ENCODE measurements at regions not wholly inside any gene's neighbourhood (a gene's known extent, or its start where the extent isn't known, plus 50 kb on each side); places are given as distances from the start of the nearest gene placed in this dataset.

DNA sequence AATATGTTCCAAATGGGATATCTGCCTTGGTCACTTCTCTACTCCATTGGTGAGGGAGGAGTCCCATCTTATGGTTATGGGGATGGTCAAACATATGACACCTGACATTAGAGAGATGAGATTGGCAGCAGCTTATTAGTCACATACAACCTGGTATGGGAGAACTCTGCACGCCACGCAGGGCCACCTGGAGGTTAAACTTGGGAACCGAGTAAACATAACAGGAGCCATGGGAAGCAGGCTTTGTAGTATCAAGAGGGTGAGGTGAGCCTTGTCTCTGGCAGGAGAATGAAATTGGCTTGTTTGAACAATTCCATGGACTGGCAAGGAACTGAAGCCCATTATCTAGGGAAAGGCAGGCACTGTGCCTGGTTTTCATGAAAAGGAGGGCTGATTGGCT is 238.7 kb upstream of the ELAC2 start:
- H3K36me3 ChIP-seq (ENCODE audit: control insufficient read depth in 5 of 5, insufficient read depth in 5 of 5, low read length in 5 of 5), result no peaks in the 10 kb centered on the region
- H3K4me1 ChIP-seq (ENCODE audit: control insufficient read depth in 5 of 5, insufficient read depth in 5 of 5, low read length in 5 of 5), result no peaks in the 10 kb centered on the region
- H3K4me3 ChIP-seq (ENCODE audit: low read depth in 1 of 5, low read length in 5 of 5), result no peak overlapping the region
- H3K27me3 ChIP-seq (ENCODE audit: control insufficient read depth in 5 of 5, insufficient read depth in 4 of 5, low read length in 5 of 5), result no peaks in the 10 kb centered on the region
- H3K9ac ChIP-seq (ENCODE audit: low read length in 5 of 5), result no peak overlapping the region
- no peak overlapping the region for H3K27ac ChIP-seq (ENCODE audit: low read depth, low read length)
- no peaks in the 10 kb centered on the region for H3K9me3 ChIP-seq (ENCODE audit: control insufficient read depth in 5 of 5, low read length in 5 of 5)

DNA sequence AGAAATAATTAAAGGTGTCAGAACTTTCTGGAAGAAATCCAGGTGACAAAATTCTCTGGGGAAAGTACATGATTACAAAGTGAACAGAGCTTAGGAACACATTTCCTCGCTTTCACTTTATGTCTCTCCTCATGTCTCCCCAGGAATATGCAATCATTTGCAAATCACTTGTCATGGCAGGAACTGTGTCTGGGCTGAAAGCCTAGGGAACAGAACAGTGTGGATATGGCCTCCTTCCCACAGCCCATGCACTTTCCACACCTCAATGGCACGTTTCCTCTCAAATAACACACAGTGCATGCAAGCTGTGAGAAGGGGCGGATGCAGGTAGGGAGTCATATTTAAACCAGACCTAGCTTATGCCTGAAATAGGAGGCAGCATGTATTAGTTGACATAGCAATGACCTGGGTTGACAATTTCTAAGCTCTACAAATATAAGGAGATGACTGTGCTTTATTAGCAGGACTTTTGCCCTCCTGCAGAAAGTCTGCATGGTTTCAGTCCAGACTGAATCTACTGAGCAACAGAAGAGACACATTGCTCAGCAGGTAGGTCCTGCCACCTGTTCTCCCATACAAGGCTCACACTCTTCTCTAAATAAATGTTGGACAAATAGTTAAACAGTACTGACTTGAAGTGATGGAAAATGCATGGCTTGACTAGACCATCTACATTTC is 236.0 kb upstream of the ELAC2 start:
- peaks cover 0 to 4% (median 2%) of the 10 kb centered on the region in 5 donors for H3K9me3 ChIP-seq (ENCODE audit: control insufficient read depth in 5 of 5, low read length in 5 of 5)

DNA sequence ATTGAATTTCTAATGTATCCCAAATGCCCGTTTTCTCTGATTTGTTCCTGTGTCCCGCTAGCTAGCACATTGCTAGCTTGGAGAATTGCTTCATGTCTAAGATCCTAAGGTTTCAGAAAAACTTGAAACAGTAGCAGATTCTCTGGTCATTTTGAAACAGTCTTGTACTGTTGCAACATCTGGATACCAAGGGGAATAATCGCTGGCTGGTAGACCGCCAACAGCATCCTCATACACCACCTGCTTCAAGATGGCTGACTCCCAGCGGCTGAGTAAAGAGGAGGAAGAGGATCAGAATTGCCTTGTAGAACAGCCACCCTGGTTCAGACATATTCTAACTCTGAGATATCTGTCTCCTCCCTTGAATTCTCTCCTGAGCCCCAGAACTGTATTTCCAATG is 226.7 kb upstream of the ELAC2 start:
- Histone ChIP-seq H3K27ac (ENCODE audit: low read depth, low read length) (no peak overlapping the region), H3K4me1 (ENCODE audit: control insufficient read depth in 5 of 5, insufficient read depth in 5 of 5, low read length in 5 of 5) (no peaks in the 10 kb centered on the region), H3K27me3 (ENCODE audit: control insufficient read depth in 5 of 5, insufficient read depth in 4 of 5, low read length in 5 of 5) (no peaks in the 10 kb centered on the region), H3K9ac (ENCODE audit: low read length in 5 of 5) (no peak overlapping the region), H3K9me3 (ENCODE audit: control insufficient read depth in 5 of 5, low read length in 5 of 5) (peaks cover 0 to 2% (median 0%) of the 10 kb centered on the region in 5 donors), H3K4me3 (ENCODE audit: low read depth in 1 of 5, low read length in 5 of 5) (no peak overlapping the region), H3K36me3 (ENCODE audit: control insufficient read depth in 5 of 5, insufficient read depth in 5 of 5, low read length in 5 of 5) (no peaks in the 10 kb centered on the region)

More for the DNA sequence above, 236.0 kb upstream of the ELAC2 start:
- Histone ChIP-seq H3K27me3 (ENCODE audit: control insufficient read depth in 5 of 5, insufficient read depth in 4 of 5, low read length in 5 of 5) (no peaks in the 10 kb centered on the region), H3K4me3 (ENCODE audit: low read depth in 1 of 5, low read length in 5 of 5) (no peak overlapping the region), H3K36me3 (ENCODE audit: control insufficient read depth in 5 of 5, insufficient read depth in 5 of 5, low read length in 5 of 5) (no peaks in the 10 kb centered on the region), H3K4me1 (ENCODE audit: control insufficient read depth in 5 of 5, insufficient read depth in 5 of 5, low read length in 5 of 5) (no peaks in the 10 kb centered on the region), H3K9ac (ENCODE audit: low read length in 5 of 5) (no peak overlapping the region), H3K27ac (ENCODE audit: low read depth, low read length) (no peak overlapping the region)

DNA sequence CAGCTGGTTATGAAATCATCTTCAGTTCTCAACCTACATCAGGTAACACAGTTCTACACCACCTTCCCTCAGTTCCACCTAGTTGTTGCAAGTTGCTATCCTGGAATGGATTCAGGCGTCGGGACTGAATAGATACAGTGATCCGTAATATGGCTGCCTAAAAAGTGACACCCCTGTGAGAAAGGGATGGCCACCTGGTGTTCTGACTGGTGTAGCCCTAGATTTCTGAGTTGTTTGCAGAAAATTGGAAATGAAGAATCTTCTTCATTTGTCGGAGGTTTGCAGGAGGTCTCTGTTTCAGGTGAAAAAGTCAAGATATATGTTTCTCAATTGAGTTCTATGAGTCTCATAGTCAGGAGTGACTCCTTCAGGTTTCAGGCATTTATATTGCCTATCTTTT is 225.8 kb upstream of the ELAC2 start:
- no peaks in the 10 kb centered on the region for H3K36me3 ChIP-seq (ENCODE audit: control insufficient read depth in 5 of 5, insufficient read depth in 5 of 5, low read length in 5 of 5)
- no peaks in the 10 kb centered on the region for H3K9me3 ChIP-seq (ENCODE audit: control insufficient read depth in 5 of 5, low read length in 5 of 5)
- no peak overlapping the region for H3K4me3 ChIP-seq (ENCODE audit: low read depth in 1 of 5, low read length in 5 of 5)
- no peaks in the 10 kb centered on the region for H3K27me3 ChIP-seq (ENCODE audit: control insufficient read depth in 5 of 5, insufficient read depth in 4 of 5, low read length in 5 of 5)
- H3K4me1 ChIP-seq (ENCODE audit: control insufficient read depth in 5 of 5, insufficient read depth in 5 of 5, low read length in 5 of 5), result no peaks in the 10 kb centered on the region
- no peak overlapping the region for H3K9ac ChIP-seq (ENCODE audit: low read length in 5 of 5)
- H3K27ac ChIP-seq (ENCODE audit: low read depth, low read length), result no peak overlapping the region

DNA sequence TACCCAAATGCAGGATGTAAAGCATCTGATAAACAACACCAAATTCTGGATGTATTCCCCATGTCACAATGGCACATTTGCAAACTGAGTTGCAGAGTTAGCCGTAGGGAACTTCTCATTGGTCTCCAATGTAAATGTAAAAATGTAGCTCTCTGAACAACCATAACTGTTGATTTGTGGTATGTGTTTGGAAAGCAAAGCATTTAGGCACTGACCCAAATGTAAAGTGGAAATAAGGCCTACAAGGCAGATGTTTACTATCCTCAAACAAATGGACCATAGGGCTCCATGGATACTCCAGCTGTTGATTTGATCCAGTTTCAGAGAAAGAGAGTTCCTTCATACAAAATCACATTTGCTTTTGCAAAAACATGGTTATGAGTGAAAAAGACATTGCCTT is 223.0 kb upstream of the ELAC2 start:
- H3K36me3 ChIP-seq (ENCODE audit: control insufficient read depth in 5 of 5, insufficient read depth in 5 of 5, low read length in 5 of 5), result no peaks in the 10 kb centered on the region
- no peak overlapping the region for H3K9ac ChIP-seq (ENCODE audit: low read length in 5 of 5)
- no peak overlapping the region for H3K27ac ChIP-seq (ENCODE audit: low read depth, low read length)
- H3K4me3 ChIP-seq (ENCODE audit: low read depth in 1 of 5, low read length in 5 of 5), result no peak overlapping the region
- H3K4me1 ChIP-seq (ENCODE audit: control insufficient read depth in 5 of 5, insufficient read depth in 5 of 5, low read length in 5 of 5), result no peaks in the 10 kb centered on the region
- H3K9me3 ChIP-seq (ENCODE audit: control insufficient read depth in 5 of 5, low read length in 5 of 5), result no peaks in the 10 kb centered on the region
- no peaks in the 10 kb centered on the region for H3K27me3 ChIP-seq (ENCODE audit: control insufficient read depth in 5 of 5, insufficient read depth in 4 of 5, low read length in 5 of 5)

DNA sequence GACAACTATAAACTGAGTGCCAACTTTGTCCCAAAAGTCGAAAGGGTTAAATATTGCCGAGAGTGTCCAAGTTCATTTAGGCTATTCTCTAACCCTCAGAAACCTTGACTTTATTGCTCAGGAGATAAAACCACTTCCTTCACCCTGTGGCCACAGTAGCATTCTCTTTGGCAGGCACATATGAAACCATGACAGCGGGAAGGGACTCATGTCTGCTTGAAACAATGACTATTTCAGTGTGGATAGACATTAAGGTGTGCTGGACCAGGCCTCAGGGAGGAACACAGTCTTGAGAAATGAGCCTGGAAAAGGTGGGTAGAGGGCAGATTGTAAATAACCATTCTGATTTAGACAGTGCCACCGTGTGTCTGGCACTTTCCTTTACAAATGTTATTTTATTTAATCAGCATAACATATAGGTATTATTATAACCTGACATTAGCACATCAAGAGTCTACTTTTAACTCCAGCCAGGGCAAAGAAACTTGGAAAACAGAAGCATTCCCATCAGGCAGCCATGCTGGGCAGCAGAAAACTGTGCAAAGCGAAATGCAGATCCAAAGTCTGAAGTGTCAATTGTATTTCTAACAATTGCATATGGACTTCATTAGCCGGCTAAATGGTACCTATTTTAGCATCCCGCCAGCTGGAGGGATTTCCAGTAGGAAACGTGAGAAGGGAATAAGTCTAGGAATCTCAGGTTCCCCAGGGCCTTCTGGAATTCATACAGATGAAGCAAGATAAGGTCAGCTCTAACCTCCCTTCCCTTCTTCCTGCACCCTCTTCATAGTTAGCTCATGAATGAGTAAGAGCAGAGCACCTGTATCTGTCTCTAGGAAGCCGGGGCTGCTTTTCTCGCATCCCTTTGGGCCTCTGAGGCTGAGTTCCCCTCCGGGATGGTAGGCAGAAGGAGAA is 212.8 kb upstream of the ELAC2 start:
- Histone ChIP-seq H3K4me1 (ENCODE audit: control insufficient read depth in 5 of 5, insufficient read depth in 5 of 5, low read length in 5 of 5) (no peaks in the 10 kb centered on the region), H3K9me3 (ENCODE audit: control insufficient read depth in 5 of 5, low read length in 5 of 5) (no peaks in the 10 kb centered on the region), H3K27me3 (ENCODE audit: control insufficient read depth in 5 of 5, insufficient read depth in 4 of 5, low read length in 5 of 5) (no peaks in the 10 kb centered on the region), H3K4me3 (ENCODE audit: low read depth in 1 of 5, low read length in 5 of 5) (no peak overlapping the region), H3K9ac (ENCODE audit: low read length in 5 of 5) (no peak overlapping the region), H3K36me3 (ENCODE audit: control insufficient read depth in 5 of 5, insufficient read depth in 5 of 5, low read length in 5 of 5) (no peaks in the 10 kb centered on the region), H3K27ac (ENCODE audit: low read depth, low read length) (no peak overlapping the region)

DNA sequence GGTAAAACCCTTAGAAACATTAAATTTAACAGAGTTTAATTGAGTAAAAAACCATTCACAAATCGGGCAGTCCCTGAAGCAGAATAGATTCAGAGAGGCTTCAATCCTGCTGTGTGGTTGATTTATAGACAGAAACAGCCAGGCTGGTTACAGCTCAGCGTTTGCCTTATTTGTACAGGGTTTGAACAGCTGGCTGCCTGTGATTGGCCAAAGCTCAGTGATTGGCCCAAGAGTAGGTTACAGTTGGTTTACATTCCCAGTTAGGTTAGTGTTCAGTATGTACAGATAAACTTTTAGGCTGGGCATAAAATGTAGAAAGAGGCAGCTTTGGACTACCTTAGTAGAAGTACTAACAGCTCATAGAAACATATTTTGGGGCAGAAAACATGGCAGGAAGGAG is 210.4 kb upstream of the ELAC2 start:
- H3K9me3 ChIP-seq (ENCODE audit: control insufficient read depth in 5 of 5, low read length in 5 of 5), result no peaks in the 10 kb centered on the region
- no peak overlapping the region for H3K9ac ChIP-seq (ENCODE audit: low read length in 5 of 5)
- no peak overlapping the region for H3K27ac ChIP-seq (ENCODE audit: low read depth, low read length)
- H3K27me3 ChIP-seq (ENCODE audit: control insufficient read depth in 5 of 5, insufficient read depth in 4 of 5, low read length in 5 of 5), result no peaks in the 10 kb centered on the region
- no peaks in the 10 kb centered on the region for H3K36me3 ChIP-seq (ENCODE audit: control insufficient read depth in 5 of 5, insufficient read depth in 5 of 5, low read length in 5 of 5)
- H3K4me1 ChIP-seq (ENCODE audit: control insufficient read depth in 5 of 5, insufficient read depth in 5 of 5, low read length in 5 of 5), result no peaks in the 10 kb centered on the region
- no peak overlapping the region for H3K4me3 ChIP-seq (ENCODE audit: low read depth in 1 of 5, low read length in 5 of 5)

DNA sequence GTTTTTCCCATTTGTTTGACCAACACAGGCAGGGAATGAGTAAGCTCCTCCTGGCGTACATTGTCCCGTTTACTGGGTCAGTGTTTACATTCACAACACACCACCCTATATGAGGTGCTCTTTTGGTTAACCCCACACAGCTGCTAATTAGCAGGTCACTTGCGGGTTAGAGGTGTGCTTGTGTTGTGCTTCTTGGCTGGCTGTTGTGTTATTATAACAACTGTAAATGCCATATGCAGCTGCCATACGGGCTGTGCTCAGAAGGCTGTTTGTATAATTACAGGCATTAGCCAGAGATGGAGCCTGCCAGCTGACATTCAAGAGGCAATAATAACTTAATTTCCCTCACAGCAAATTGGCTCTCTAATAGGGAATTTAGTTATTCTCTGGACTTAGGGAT is 205.1 kb upstream of the ELAC2 start:
- H3K27ac ChIP-seq (ENCODE audit: low read depth, low read length), result no peak overlapping the region
- H3K27me3 ChIP-seq (ENCODE audit: control insufficient read depth in 5 of 5, insufficient read depth in 4 of 5, low read length in 5 of 5), result no peaks in the 10 kb centered on the region
- no peaks in the 10 kb centered on the region for H3K9me3 ChIP-seq (ENCODE audit: control insufficient read depth in 5 of 5, low read length in 5 of 5)
- H3K4me1 ChIP-seq (ENCODE audit: control insufficient read depth in 5 of 5, insufficient read depth in 5 of 5, low read length in 5 of 5), result no peaks in the 10 kb centered on the region
- no peak overlapping the region for H3K4me3 ChIP-seq (ENCODE audit: low read depth in 1 of 5, low read length in 5 of 5)
- H3K36me3 ChIP-seq (ENCODE audit: control insufficient read depth in 5 of 5, insufficient read depth in 5 of 5, low read length in 5 of 5), result no peaks in the 10 kb centered on the region
- H3K9ac ChIP-seq (ENCODE audit: low read length in 5 of 5), result no peak overlapping the region

DNA sequence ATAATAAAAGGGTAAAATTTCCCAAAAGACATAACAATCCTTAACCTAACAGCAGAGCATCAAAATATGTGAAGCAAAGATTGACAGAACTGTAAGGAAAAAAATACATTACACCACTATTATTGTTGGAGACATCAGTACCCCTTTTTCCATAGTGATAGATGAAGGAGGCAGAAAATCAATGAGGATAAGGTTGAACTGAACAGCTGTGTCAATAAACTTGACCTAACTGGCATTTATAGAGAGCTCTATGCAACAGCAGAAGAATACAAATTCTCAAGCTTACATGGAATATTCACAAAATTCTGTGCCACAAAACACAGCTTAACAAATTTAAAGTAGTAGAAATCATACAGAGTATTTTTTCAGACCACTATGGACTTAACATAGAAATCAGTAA is 195.0 kb upstream of the ELAC2 start:
- Histone ChIP-seq H3K4me3 (ENCODE audit: low read depth in 1 of 5, low read length in 5 of 5) (no peak overlapping the region), H3K9me3 (ENCODE audit: control insufficient read depth in 5 of 5, low read length in 5 of 5) (peaks cover 0 to 4% (median 3%) of the 10 kb centered on the region in 5 donors), H3K27ac (ENCODE audit: low read depth, low read length) (no peak overlapping the region), H3K9ac (ENCODE audit: low read length in 5 of 5) (no peak overlapping the region), H3K27me3 (ENCODE audit: control insufficient read depth in 5 of 5, insufficient read depth in 4 of 5, low read length in 5 of 5) (no peaks in the 10 kb centered on the region), H3K36me3 (ENCODE audit: control insufficient read depth in 5 of 5, insufficient read depth in 5 of 5, low read length in 5 of 5) (no peaks in the 10 kb centered on the region), H3K4me1 (ENCODE audit: control insufficient read depth in 5 of 5, insufficient read depth in 5 of 5, low read length in 5 of 5) (no peaks in the 10 kb centered on the region)

DNA sequence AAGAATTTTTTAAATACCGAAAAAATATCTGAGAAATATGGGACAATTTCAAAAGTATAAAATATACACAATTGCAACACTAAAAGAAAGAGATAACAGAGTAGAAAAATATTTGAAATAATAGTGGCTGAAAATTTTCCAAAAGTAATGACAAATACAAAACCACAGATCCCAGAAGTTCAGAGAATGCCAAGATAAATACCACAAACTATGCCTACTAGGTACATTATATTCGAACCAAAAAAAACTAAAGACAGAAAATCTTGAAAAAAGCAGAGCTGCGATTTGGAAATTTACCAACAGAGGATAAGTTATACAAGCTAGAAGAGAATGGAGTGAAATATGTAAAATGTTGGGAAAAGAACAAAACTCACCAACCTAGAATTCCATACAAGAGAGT is 191.3 kb upstream of the ELAC2 start:
- Histone ChIP-seq H3K9ac (ENCODE audit: low read length in 5 of 5) (no peak overlapping the region), H3K4me1 (ENCODE audit: control insufficient read depth in 5 of 5, insufficient read depth in 5 of 5, low read length in 5 of 5) (no peaks in the 10 kb centered on the region), H3K9me3 (ENCODE audit: control insufficient read depth in 5 of 5, low read length in 5 of 5) (peaks cover 0 to 3% (median 1%) of the 10 kb centered on the region in 5 donors), H3K36me3 (ENCODE audit: control insufficient read depth in 5 of 5, insufficient read depth in 5 of 5, low read length in 5 of 5) (no peaks in the 10 kb centered on the region), H3K27ac (ENCODE audit: low read depth, low read length) (no peak overlapping the region), H3K4me3 (ENCODE audit: low read depth in 1 of 5, low read length in 5 of 5) (no peak overlapping the region), H3K27me3 (ENCODE audit: control insufficient read depth in 5 of 5, insufficient read depth in 4 of 5, low read length in 5 of 5) (no peaks in the 10 kb centered on the region)

All from subcutaneous abdominal adipose tissue (tissue), 5 donors.